OCI-LY1 (cell line): ENCODE measurements at regions not wholly inside any gene's neighbourhood (a gene's known extent, or its start where the extent isn't known, plus 50 kb on each side); places are given as distances from the start of the nearest gene placed in this dataset.

Experiments used
- H2AFZ ChIP-seq: fragments of 200-600 bp; sonication (generic), shearing (Covaris generic); 2 replicates; pipeline ENCODE4 v1.6.0; 2014; ENCODE audit warnings: antibody characterized with exemption, mild to moderate bottlenecking, low read length
- H3F3A ChIP-seq: fragments of 200-600 bp; sonication (generic), shearing (Covaris generic); 2 replicates; pipeline ENCODE4 v1.6.0; 2014; ENCODE audit warnings: mild to moderate bottlenecking, antibody characterized with exemption, low read length, moderate library complexity; ENCODE audit not compliant: insufficient read depth
- H3K27ac ChIP-seq: fragments of 200-600 bp; sonication (generic); 2 replicates; pipeline ENCODE4 v1.5.1; 2014; ENCODE audit warnings: low read length, mixed run types, mild to moderate bottlenecking, low read depth; ENCODE audit not compliant: poor library complexity, severe bottlenecking
- H3K27me3 ChIP-seq: fragments of 200-600 bp; sonication (generic); 2 replicates; pipeline ENCODE4 v1.6.0; 2014; ENCODE audit warnings: antibody characterized with exemption, mild to moderate bottlenecking, low read length, moderate library complexity; ENCODE audit not compliant: insufficient read depth
- H3K36me3 ChIP-seq: fragments of 200-600 bp; sonication (generic); 2 replicates; pipeline ENCODE4 v1.6.1; 2014; ENCODE audit warnings: mild to moderate bottlenecking, antibody characterized with exemption, low read length, moderate library complexity, mixed read lengths; ENCODE audit not compliant: insufficient read depth
- H3K4me1 ChIP-seq: fragments of 200-600 bp; sonication (generic); 2 replicates; pipeline ENCODE4 v1.5.1; 2014; ENCODE audit warnings: mild to moderate bottlenecking, low read length, moderate library complexity; ENCODE audit not compliant: insufficient read depth, severe bottlenecking
- H3K4me2 ChIP-seq: fragments of 200-600 bp; sonication (generic), shearing (Covaris generic); 2 replicates; pipeline ENCODE4 v1.6.1; 2014; ENCODE audit warnings: low read length
- H3K4me3 ChIP-seq: fragments of 200-600 bp; sonication (generic); 2 replicates; pipeline ENCODE4 v1.5.1; 2014; ENCODE audit warnings: low read length, low read depth, mild to moderate bottlenecking, mixed read lengths; ENCODE audit not compliant: poor library complexity, severe bottlenecking
- H3K79me2 ChIP-seq: fragments of 200-600 bp; shearing (Covaris generic); 2 replicates; pipeline ENCODE4 v1.6.1; 2016; ENCODE audit warnings: mixed run types, low read length, mixed read lengths; ENCODE audit not compliant: insufficient read depth
- H3K9ac ChIP-seq: fragments of 200-600 bp; sonication (generic), shearing (Covaris generic); 2 replicates; pipeline ENCODE4 v1.6.1; 2014; ENCODE audit warnings: mild to moderate bottlenecking, low read length, mixed read lengths
- H3K9me2 ChIP-seq: fragments of 200-600 bp; sonication (generic), shearing (Covaris generic); 2 replicates; pipeline ENCODE4 v1.6.1; 2014; ENCODE audit warnings: low read depth, mild to moderate bottlenecking, low read length, mixed read lengths
- H3K9me3 ChIP-seq: fragments of 200-600 bp; shearing (Covaris generic); 2 replicates; pipeline ENCODE4 v1.6.1; 2014; ENCODE audit warnings: low read length, mixed read lengths
- H4K20me1 ChIP-seq: fragments of 200-600 bp; sonication (generic), shearing (Covaris generic); 2 replicates; pipeline ENCODE4 v1.6.0; 2016; ENCODE audit warnings: mild to moderate bottlenecking, low read length; ENCODE audit not compliant: insufficient read depth
- CTCF ChIP-seq: fragments of 200-600 bp; sonication (generic), shearing (Covaris generic); IDR thresholded peaks from 2 replicates; pipeline ENCODE4 v1.5.1; 2017; ENCODE audit warnings: mild to moderate bottlenecking, antibody characterized with exemption, low read length, moderate library complexity, mixed read lengths
- EZH2 ChIP-seq: fragments of 200-600 bp; sonication (generic), shearing (Covaris generic); IDR thresholded peaks from 2 replicates; pipeline ENCODE4 v1.8.0; 2017; ENCODE audit warnings: borderline replicate concordance, mixed run types, mild to moderate bottlenecking, antibody characterized with exemption, low read length, moderate library complexity, mixed read lengths

GRCh38 chr2:102886216-102886893, 124.5 kb downstream of the TMEM182 start:
- no peak overlapping the region for H3K4me2 ChIP-seq

GRCh38 chr2:102888514-102888913, 126.7 kb downstream of the TMEM182 start:
- Histone ChIP-seq H4K20me1 (no peaks in the 10 kb centered on the region), H3K36me3 (no peaks in the 10 kb centered on the region), H3K27me3 (no peaks in the 10 kb centered on the region), H3K79me2 (no peaks in the 10 kb centered on the region), H2AFZ (no peak overlapping the region), H3K4me2 (no peak overlapping the region), H3K9ac (no peak overlapping the region), H3K27ac (no peak overlapping the region), H3K4me3 (no peak overlapping the region), H3K9me3 (no peaks in the 10 kb centered on the region), H3K9me2 (no peaks in the 10 kb centered on the region), H3F3A (no peaks in the 10 kb centered on the region), H3K4me1 (no peaks in the 10 kb centered on the region)
- TF ChIP-seq EZH2 (no peak), CTCF (no peak)

More at GRCh38 chr2:102886216-102886893, 124.5 kb downstream of the TMEM182 start:
- Histone ChIP-seq H3K27ac (no peak overlapping the region), H4K20me1 (no peaks in the 10 kb centered on the region), H3K9me2 (no peaks in the 10 kb centered on the region), H3K79me2 (no peaks in the 10 kb centered on the region), H3K9ac (no peak overlapping the region), H2AFZ (no peak overlapping the region), H3K9me3 (no peaks in the 10 kb centered on the region), H3K4me1 (no peaks in the 10 kb centered on the region), H3K36me3 (no peaks in the 10 kb centered on the region), H3F3A (no peaks in the 10 kb centered on the region), H3K4me3 (no peak overlapping the region), H3K27me3 (no peaks in the 10 kb centered on the region)
- no peak for TF ChIP-seq CTCF
- no peak for TF ChIP-seq EZH2

- Histone ChIP-seq H3K4me3 (no peak overlapping the region), H3K27me3 (no peaks in the 10 kb centered on the region), H3K27ac (no peak overlapping the region), H2AFZ (no peak overlapping the region), H3F3A (no peaks in the 10 kb centered on the region), H3K9ac (no peak overlapping the region), H3K79me2 (no peaks in the 10 kb centered on the region), H3K4me1 (no peaks in the 10 kb centered on the region), H3K4me2 (no peak overlapping the region), H3K9me2 (no peaks in the 10 kb centered on the region), H4K20me1 (no peaks in the 10 kb centered on the region), H3K9me3 (no peaks in the 10 kb centered on the region), H3K36me3 (no peaks in the 10 kb centered on the region)
- TF ChIP-seq CTCF = no peak
- TF ChIP-seq EZH2 = no peak
Observed at GRCh38 chr2:102891296-102891695, 129.5 kb downstream of the TMEM182 start.
